ENCODE measurements at regions not wholly inside any gene's neighbourhood (a gene's known extent, or its start where the extent isn't known, plus 50 kb on each side); places are given as distances from the start of the nearest gene placed in this dataset.
"Not testable (repeated sequence)": the region's sequence is repeated elsewhere in the genome, so short reads cannot be mapped to it uniquely, and the experiment has no call there.

DNA sequence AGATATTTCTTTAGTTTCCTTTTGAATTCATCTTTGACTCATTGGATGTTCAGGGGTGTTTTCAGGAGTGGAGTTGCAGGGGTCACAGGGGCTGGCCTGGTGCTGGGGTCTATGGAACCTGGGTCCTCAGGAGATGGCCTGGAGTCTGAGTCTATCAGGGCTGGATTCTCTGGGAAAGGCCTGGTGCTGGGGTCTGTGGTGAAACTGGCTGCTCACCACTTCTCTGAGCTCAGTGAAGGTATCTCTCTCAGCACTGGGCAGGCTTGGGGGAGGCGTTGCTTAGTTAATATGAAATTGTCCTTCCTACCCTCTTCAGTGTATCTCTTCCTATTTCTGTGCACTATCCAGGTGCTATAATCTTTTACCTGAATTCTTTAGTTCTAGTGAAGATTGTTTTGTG lies 83.1 kb upstream of the SLC24A3 start:
- Mint-ChIP-seq H3K36me3 (no peaks in the 10 kb centered on the region), H3K27ac (no peak overlapping the region), H3K9me3 (peaks cover 2% of the 10 kb centered on the region), H3K4me1 (no peaks in the 10 kb centered on the region), H3K4me3 (no peak overlapping the region), H3K27me3 (ENCODE audit: low read depth) (peaks cover 28% of the 10 kb centered on the region)
- no peak for DNase-seq (ENCODE audit: low spot score in 2 of 2, unreplicated experiment in 2 of 2)
- TF ChIP-seq, protein P1, sequence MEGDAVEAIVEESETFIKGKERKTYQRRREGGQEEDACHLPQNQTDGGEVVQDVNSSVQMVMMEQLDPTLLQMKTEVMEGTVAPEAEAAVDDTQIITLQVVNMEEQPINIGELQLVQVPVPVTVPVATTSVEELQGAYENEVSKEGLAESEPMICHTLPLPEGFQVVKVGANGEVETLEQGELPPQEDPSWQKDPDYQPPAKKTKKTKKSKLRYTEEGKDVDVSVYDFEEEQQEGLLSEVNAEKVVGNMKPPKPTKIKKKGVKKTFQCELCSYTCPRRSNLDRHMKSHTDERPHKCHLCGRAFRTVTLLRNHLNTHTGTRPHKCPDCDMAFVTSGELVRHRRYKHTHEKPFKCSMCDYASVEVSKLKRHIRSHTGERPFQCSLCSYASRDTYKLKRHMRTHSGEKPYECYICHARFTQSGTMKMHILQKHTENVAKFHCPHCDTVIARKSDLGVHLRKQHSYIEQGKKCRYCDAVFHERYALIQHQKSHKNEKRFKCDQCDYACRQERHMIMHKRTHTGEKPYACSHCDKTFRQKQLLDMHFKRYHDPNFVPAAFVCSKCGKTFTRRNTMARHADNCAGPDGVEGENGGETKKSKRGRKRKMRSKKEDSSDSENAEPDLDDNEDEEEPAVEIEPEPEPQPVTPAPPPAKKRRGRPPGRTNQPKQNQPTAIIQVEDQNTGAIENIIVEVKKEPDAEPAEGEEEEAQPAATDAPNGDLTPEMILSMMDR (IDR thresholded peaks at IDR 0.05; ENCODE audit: unreplicated experiment) = no peak

DNA sequence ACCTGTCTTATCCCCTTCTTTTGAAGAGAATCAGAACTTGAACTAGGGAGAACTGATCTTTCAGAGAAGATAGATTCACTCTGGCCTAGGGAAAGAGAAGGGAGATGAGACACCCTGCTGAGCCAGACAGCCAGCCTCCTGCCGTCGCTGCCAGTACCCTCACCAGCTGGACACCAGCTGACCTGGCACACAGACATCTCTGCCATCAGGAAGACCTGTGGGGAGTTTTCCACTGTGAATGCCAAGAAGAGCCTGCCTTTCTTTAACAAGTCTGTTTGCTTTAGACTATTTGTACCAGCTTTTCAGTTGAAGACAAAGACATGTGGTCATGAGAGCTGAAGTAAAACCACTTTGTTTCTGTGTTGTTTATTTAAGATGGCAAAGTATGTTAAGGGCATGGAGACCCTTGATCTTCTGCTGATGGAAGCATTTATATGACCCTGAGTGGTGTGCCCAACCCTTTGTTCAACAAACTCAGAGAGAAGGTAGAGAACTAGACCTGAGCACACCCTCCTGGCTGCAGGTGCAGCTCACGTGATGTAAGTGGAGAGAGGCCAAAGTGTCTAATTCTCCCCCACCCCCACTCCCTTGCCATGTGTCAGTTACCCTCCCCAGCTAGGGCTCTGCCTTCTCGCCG lies 82.3 kb upstream of the SLC24A3 start:
- Mint-ChIP-seq H3K4me1 (no peaks in the 10 kb centered on the region), H3K27me3 (ENCODE audit: low read depth) (peaks cover 28% of the 10 kb centered on the region), H3K9me3 (peaks cover 9% of the 10 kb centered on the region), H3K27ac (no peak overlapping the region), H3K4me3 (no peak overlapping the region), H3K36me3 (no peaks in the 10 kb centered on the region)
- TF ChIP-seq, protein P1 (IDR thresholded peaks at IDR 0.05; ENCODE audit: unreplicated experiment) = no peak
- DNase-seq (ENCODE audit: low spot score in 2 of 2, unreplicated experiment in 2 of 2) = no peak

DNA sequence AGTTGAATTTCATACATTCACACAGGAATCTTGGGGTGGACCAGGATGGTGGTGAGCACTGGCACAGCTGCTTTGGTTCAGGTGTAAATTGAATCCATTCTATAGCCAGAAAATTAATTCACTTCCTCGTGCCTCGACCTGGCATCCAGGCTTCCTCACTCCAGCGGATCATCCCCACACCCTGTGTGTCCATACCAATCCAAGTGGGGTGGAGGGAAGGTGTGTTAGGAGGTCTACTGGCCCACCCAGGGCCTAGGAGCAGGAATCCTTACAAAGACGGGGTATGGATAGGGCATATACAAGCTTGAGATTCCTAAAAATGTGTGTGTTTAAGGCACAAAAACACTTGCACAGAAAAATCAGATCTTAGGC lies 81.8 kb upstream of the SLC24A3 start:
- DNase-seq (ENCODE audit: low spot score in 2 of 2, unreplicated experiment in 2 of 2) = no peak
- H3K27me3 Mint-ChIP-seq (ENCODE audit: low read depth) = peaks cover 27% of the 10 kb centered on the region
- peaks cover 10% of the 10 kb centered on the region for H3K9me3 Mint-ChIP-seq
- no peaks in the 10 kb centered on the region for H3K36me3 Mint-ChIP-seq
- H3K27ac Mint-ChIP-seq = no peak overlapping the region
- no peaks in the 10 kb centered on the region for H3K4me1 Mint-ChIP-seq
- TF ChIP-seq, protein P1 (IDR thresholded peaks at IDR 0.05; ENCODE audit: unreplicated experiment) = no peak
- no peak overlapping the region for H3K4me3 Mint-ChIP-seq

DNA sequence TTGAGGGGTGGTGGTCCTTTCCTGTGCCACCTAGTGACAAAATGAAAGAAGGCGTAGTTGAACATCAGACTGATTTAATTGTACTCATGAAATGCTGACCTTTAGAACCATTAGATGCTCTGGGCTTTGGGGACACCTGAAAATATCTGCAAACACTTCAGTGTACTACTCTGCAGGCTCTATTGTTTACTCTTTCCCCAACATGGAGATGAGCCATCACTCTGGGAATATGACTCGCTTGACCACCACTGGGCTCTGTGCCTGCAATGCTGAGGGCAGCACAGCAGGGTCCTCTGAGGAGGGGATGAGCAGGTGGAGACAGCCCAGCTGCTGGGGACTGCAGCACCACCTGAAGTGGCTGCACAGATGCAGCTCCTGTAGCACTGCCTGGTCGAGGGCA lies 74.8 kb upstream of the SLC24A3 start:
- TF ChIP-seq, protein P1 (IDR thresholded peaks at IDR 0.05; ENCODE audit: unreplicated experiment) = no peak
- H3K27ac Mint-ChIP-seq = no peak overlapping the region
- no peaks in the 10 kb centered on the region for H3K36me3 Mint-ChIP-seq
- H3K27me3 Mint-ChIP-seq (ENCODE audit: low read depth) = no peaks in the 10 kb centered on the region
- peaks cover 60% of the 10 kb centered on the region for H3K9me3 Mint-ChIP-seq
- no peaks in the 10 kb centered on the region for H3K4me1 Mint-ChIP-seq
- no peak for DNase-seq (ENCODE audit: low spot score in 2 of 2, unreplicated experiment in 2 of 2)
- H3K4me3 Mint-ChIP-seq = no peak overlapping the region

DNA sequence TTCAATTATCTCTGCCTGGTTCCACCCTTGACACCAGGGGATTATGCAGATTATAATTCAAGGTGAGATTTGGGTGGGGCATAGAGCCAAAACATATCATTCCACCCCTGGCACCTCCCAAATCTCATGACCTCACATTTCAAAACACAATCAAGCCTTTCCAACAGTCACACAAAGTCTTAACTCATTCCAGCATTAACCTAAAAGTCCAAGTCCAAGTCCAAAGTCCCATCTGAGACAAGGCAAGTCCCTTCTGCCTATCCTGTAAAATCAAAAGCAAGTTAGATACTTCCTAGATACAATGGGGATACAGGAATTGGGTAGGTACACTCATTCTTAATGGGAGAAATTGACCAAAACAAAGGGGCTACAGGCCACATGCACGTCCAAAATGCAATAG lies 73.7 kb upstream of the SLC24A3 start:
- TF ChIP-seq, protein P1 (IDR thresholded peaks at IDR 0.05; ENCODE audit: unreplicated experiment) = no peak
- H3K4me1 Mint-ChIP-seq = no peaks in the 10 kb centered on the region
- no peaks in the 10 kb centered on the region for H3K27me3 Mint-ChIP-seq (ENCODE audit: low read depth)
- H3K36me3 Mint-ChIP-seq = no peaks in the 10 kb centered on the region
- H3K27ac Mint-ChIP-seq = no peak overlapping the region
- H3K9me3 Mint-ChIP-seq = peaks cover 65% of the 10 kb centered on the region
- H3K4me3 Mint-ChIP-seq = no peak overlapping the region
- no peak for DNase-seq (ENCODE audit: low spot score in 2 of 2, unreplicated experiment in 2 of 2)

DNA sequence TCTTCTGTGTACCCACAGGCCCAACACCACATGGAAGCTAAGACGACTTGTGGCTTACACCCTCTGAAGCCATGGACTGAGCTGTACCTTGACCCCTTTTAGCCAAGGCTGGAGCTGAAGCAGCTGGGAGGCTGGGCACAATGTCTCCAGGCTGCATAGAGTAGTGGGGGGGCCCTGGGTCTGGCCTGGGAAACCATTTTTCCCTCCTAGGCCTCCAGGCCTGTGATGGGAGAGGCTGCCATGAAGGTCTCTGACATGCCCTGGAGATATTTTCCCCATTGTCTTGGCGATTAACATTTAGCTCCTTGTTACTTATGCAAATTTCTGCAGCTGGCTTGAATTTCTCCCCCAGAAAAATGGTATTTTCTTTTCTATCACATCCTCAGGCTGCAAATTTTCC lies 72.9 kb upstream of the SLC24A3 start:
- not testable (repeated sequence) for DNase-seq (ENCODE audit: low spot score in 2 of 2, unreplicated experiment in 2 of 2); H3K27ac Mint-ChIP-seq; H3K27me3 Mint-ChIP-seq (ENCODE audit: low read depth); H3K4me1 Mint-ChIP-seq; H3K4me3 Mint-ChIP-seq; H3K36me3 Mint-ChIP-seq
- H3K9me3 Mint-ChIP-seq = peaks cover 61% of the 10 kb centered on the region

Data from mesothelial cell of epicardium (in vitro differentiated cells).